Activated naive CD8-positive, alpha-beta T cell treated with anti-CD3 and anti-CD28 coated beads, Interleukin-2, amount 50 U/mL, for 24 hours (primary cell): ENCODE measurements at regions not wholly inside any gene's neighbourhood (a gene's known extent, or its start where the extent isn't known, plus 50 kb on each side); places are given as distances from the start of the nearest gene placed in this dataset.

Experiments
- ATAC-seq: fragments of 150-1000 bp; cut with Tn5 transposase; one replicate; pipeline ENCODE4 v1.10.0; 2021
- DNase-seq: peaks from one replicate; pipeline ENCODE4 v3.0.0; 2021
- H3K27ac Mint-ChIP-seq: one replicate; pipeline ENCODE4 v1.8.0; 2021; ENCODE audit warnings: mild to moderate bottlenecking, mixed read lengths
- H3K27me3 Mint-ChIP-seq: one replicate; pipeline ENCODE4 v1.8.0; 2021; ENCODE audit warnings: mixed read lengths
- H3K36me3 Mint-ChIP-seq: one replicate; pipeline ENCODE4 v1.8.0; 2021; ENCODE audit warnings: low read depth, mixed read lengths
- H3K4me1 Mint-ChIP-seq: one replicate; pipeline ENCODE4 v1.8.0; 2021; ENCODE audit warnings: mixed read lengths
- H3K4me3 Mint-ChIP-seq: one replicate; pipeline ENCODE4 v1.8.0; 2021; ENCODE audit warnings: mild to moderate bottlenecking, moderate library complexity, mixed read lengths
- H3K9me3 Mint-ChIP-seq: one replicate; pipeline ENCODE4 v1.8.0; 2021; ENCODE audit warnings: mixed read lengths

DNA sequence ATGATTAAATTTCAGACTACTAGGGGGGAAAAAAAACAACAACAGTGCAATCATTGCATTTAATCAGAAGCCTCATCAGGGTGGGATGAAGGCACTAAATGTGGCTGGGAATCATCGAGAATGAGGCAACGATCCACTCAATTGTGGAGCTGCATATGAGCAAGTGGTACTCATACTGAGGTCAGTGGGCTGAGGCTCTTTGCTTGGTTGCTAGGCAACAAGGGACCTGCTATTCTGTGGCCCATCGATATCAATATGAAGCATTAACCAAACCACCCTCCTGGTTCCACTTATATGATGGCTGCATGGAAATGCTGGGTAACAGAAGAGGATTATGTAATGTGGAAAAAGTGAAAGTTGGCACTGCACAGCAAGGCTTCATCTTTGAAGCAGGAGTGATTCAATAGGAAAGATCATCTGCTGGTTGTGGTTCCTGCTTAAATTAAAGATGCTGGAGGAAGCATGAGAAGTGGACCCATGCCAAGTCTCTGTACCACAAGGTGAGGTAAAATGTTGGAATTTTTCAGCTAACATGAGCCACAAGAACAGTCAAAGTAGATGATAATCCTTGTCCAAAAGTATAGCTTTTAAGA, 159.8 kb upstream of the HMHB1 start:
- Mint-ChIP-seq H3K4me3 (no peak overlapping the region), H3K27me3 (no peaks in the 10 kb centered on the region), H3K4me1 (peaks cover 22% of the 10 kb centered on the region), H3K9me3 (no peaks in the 10 kb centered on the region), H3K36me3 (no peaks in the 10 kb centered on the region), H3K27ac (peak overlapping the region; percentile 78)
- ATAC-seq = peak; percentile 66
- peak; percentile 6 for DNase-seq

DNA sequence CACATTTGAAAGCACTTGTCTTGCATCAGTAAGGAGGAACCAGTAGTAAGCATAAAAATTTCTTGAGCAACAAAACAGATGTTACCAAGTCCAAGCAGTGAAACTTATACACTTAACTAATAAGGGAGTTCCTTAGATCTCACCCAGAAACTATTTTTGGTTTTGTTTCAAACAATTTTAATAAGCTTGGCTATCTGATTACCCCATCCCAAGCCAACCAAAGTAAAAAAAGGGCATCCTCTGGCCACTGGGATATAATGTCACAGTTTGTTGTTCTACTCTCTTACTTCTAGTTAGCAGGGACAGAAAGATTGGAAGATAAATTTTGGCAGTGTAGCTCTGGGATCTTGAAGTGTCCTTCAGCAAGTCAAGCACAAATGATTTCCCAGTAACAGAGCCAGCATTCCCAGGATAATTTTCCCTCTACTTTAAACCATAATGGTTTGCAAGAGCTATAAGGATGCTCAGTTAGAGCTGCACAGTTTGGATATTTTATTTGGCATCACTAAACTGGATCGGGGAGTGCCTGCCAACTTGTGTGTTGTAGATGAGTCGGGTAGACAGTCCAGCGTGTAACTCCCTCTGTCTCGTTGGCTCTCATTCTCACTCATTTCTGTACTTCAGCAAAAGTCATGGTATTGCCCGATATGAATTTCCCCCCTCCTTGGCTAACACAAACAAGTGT, 161.9 kb upstream of the HMHB1 start:
- Mint-ChIP-seq H3K36me3 (no peaks in the 10 kb centered on the region), H3K4me3 (no peak overlapping the region), H3K27me3 (no peaks in the 10 kb centered on the region), H3K9me3 (no peaks in the 10 kb centered on the region), H3K27ac (no peak overlapping the region), H3K4me1 (peaks cover 22% of the 10 kb centered on the region)
- ATAC-seq (no peak), DNase-seq (no peak)

DNA sequence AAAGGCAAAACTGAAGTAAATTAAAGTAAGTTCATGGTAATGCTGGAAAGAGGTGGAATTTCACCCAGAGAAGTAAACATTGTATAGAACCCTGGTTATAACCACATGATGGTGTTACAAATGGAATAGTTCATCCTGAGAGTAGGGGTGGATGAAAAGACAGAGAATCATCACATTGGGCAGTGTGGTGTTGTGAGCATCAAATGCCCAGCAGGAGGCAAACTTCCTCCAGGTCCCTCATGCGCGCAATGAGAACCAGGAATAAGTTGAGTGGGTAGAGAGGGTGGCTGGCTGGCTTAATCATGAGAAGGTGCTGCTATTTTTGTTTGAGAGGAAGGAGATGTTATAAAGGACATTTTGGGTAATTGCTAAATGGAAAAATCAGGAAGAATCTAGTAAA, 163.3 kb upstream of the HMHB1 start:
- Mint-ChIP-seq H3K4me1 (peaks cover 20% of the 10 kb centered on the region), H3K27ac (no peak overlapping the region), H3K36me3 (no peaks in the 10 kb centered on the region), H3K9me3 (no peaks in the 10 kb centered on the region), H3K4me3 (no peak overlapping the region), H3K27me3 (no peaks in the 10 kb centered on the region)
- no peak for DNase-seq
- ATAC-seq = no peak

DNA sequence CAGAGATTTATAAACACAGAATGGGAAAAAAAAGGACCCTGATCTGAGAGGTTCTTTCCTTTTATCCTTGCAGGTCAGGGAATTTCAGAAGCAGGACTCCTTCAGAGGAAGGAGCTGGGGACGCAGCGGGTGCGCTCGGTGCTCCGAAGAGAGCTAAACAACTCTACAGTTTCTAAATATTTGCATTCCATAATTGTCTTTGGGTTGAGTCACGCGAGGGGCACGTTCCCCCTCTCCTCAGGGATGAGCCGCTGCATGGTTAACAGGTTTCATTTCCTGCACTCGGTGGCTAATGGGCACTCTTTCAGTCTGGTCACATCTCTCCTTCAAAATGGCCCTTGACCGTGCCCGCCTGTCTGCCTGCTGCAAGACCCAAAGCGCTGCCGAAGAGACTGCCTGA, 165.0 kb upstream of the HMHB1 start:
- DNase-seq = no peak
- no peaks in the 10 kb centered on the region for H3K9me3 Mint-ChIP-seq
- no peak overlapping the region for H3K4me3 Mint-ChIP-seq
- no peaks in the 10 kb centered on the region for H3K36me3 Mint-ChIP-seq
- no peak for ATAC-seq
- H3K27me3 Mint-ChIP-seq = no peaks in the 10 kb centered on the region
- H3K27ac Mint-ChIP-seq = no peak overlapping the region
- H3K4me1 Mint-ChIP-seq = peaks cover 3% of the 10 kb centered on the region

DNA sequence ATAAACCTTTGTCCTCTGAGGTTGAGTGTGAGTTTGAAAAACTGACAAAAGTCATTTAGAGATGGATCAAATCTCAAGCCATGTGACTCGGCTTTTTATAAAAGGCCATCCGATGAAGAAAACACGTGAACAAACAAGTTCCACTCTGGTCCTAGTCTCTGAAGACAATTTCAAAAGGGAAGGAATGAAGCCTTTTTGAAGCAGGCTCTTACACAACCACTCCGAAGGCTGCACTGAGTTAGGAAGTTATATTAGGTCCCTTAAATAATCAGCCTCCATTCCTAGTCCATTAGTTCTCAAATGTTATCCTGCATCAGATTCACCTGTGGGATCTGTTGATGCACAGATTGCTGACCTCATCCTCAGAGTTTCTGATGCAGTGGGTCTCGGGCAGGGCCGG, 166.6 kb upstream of the HMHB1 start:
- DNase-seq = no peak
- Mint-ChIP-seq H3K27ac (no peak overlapping the region), H3K36me3 (no peaks in the 10 kb centered on the region), H3K9me3 (no peaks in the 10 kb centered on the region), H3K4me3 (no peak overlapping the region), H3K27me3 (no peaks in the 10 kb centered on the region), H3K4me1 (no peaks in the 10 kb centered on the region)
- ATAC-seq = no peak

DNA sequence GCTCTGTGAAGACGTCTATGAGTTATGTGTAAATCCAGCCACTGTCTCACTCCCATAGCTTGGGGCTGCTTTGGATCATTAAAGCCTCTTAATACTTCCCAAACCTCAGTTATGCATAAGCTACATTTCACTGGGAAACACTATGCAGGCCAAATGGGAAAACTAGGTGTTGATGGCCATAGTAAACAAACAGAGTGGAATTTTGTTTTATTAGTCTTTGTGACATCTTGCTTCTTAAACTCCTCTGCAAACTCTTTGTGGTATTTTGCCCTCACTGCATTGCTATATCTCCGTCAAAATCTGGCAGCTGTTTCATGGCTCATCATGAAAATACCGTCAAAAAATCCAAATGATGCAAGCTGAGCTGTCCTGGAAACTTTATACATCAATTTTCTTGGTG, 167.2 kb upstream of the HMHB1 start:
- Mint-ChIP-seq H3K27me3 (no peaks in the 10 kb centered on the region), H3K9me3 (no peaks in the 10 kb centered on the region), H3K27ac (no peak overlapping the region), H3K4me1 (no peaks in the 10 kb centered on the region), H3K36me3 (no peaks in the 10 kb centered on the region), H3K4me3 (no peak overlapping the region)
- no peak for ATAC-seq
- DNase-seq = no peak

DNA sequence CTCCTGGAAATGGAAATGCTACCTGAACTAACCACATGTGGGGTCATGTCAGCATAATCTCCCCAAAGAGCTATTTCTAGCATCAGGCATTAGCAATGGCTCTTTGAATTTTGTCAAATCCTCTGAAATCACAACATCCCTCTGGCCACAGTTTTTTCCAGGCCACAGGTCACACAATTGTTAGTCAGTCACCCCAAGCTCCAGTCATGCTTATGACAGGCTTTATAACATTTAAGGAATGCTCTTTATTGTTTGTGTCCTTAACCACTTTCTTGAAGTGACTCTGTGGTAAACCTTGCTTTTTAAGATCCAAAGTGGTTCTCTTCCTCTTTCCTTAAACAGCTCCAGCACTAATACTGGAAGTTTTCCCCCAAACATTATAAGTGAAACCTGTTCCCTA, 169.2 kb upstream of the HMHB1 start:
- Mint-ChIP-seq H3K9me3 (no peaks in the 10 kb centered on the region), H3K36me3 (no peaks in the 10 kb centered on the region), H3K27me3 (no peaks in the 10 kb centered on the region), H3K4me3 (no peak overlapping the region), H3K27ac (no peak overlapping the region), H3K4me1 (no peaks in the 10 kb centered on the region)
- DNase-seq = no peak
- no peak for ATAC-seq

DNA sequence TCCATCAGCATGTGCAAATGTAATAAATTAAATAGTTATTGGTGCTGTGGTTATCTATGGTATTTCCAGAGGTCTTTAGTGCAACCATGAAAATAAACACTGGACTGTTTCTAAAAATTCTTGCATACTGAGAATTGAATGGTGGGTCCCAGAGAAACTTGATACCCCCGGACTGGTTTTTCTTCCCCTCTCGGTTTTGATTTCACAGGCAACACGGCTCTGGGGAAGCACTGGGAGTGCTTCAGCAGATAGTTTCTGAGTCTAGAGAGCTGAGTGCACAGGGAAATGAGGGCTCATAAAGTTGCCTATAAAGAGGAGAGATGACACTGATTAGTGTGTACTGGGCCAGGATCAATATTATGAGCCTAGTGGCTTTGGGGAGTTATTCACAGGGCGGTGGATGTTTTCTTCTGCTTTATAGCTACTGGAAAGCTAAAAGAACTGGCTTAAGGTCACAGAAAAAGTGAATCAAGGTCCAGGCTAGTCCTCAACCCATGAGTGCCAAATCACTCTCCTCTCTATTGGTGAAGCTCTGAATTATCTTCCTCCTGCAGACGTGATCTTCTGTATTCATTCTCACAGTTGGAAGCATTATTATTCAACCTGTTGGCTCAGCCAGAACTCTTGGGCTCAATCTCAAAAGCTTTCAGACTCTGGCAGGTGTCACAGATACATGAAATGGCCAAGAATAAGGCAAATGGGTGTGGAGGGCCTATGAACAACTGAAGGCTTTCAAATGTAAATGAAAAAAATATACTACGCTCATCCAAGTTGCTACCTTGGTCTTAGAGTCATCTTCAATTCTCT, 170.2 kb upstream of the HMHB1 start:
- H3K4me3 Mint-ChIP-seq = no peak overlapping the region
- ATAC-seq = no peak
- no peaks in the 10 kb centered on the region for H3K27me3 Mint-ChIP-seq
- no peaks in the 10 kb centered on the region for H3K9me3 Mint-ChIP-seq
- H3K27ac Mint-ChIP-seq = no peak overlapping the region
- H3K36me3 Mint-ChIP-seq = no peaks in the 10 kb centered on the region
- H3K4me1 Mint-ChIP-seq = no peaks in the 10 kb centered on the region
- no peak for DNase-seq

DNA sequence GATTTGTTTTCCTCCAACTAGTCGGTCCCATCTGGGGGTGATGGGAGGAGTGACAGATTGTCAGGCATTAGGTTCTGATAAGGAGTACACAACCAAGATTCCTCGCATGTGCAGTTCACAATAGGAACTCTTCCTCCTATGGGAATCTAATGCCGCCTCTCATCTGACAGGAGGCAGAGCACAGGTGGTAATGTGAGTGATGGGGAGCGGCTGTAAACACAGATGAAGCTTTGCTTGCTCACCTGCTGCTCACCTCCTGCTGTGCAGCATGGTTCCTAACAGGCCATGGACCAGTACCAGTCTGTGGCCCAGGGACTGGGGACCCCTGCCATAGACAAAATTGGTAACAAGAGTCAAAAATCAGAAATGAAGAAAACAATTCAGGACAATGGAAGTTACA, 173.3 kb upstream of the HMHB1 start:
- Mint-ChIP-seq H3K27me3 (no peaks in the 10 kb centered on the region), H3K9me3 (no peaks in the 10 kb centered on the region), H3K27ac (no peak overlapping the region), H3K36me3 (no peaks in the 10 kb centered on the region), H3K4me3 (no peak overlapping the region), H3K4me1 (no peaks in the 10 kb centered on the region)
- ATAC-seq = no peak
- no peak for DNase-seq

DNA sequence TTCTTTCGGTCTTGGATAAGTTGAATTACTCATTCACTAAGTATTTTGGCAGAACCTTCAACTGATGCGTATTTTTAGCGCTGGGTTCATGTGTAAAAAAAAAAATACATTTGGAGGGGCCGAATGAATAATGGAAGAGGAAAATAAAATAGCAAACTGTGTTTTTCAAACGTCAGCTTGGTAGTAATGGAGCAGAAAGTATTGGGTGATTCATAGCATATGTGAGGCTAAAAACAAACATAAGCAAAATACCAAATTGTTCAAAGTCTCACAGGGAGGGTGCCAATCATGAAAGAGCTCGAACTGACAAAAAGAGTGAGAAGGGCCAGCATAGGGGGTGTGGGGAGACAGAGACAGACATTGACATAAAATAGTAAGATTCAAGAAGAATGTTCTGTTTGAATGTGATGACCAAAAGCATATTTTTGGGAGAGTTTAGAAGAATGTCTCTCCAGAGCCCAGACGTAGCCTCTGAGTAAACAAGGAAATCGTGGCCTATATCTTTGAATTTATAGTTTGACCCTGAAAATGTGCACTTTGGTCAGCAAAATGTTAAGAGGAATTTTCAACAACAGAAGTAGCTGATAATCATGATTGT, 174.9 kb upstream of the HMHB1 start:
- ATAC-seq = no peak
- Mint-ChIP-seq H3K4me3 (no peak overlapping the region), H3K4me1 (no peaks in the 10 kb centered on the region), H3K27ac (no peak overlapping the region), H3K36me3 (no peaks in the 10 kb centered on the region), H3K27me3 (no peaks in the 10 kb centered on the region), H3K9me3 (no peaks in the 10 kb centered on the region)
- no peak for DNase-seq

DNA sequence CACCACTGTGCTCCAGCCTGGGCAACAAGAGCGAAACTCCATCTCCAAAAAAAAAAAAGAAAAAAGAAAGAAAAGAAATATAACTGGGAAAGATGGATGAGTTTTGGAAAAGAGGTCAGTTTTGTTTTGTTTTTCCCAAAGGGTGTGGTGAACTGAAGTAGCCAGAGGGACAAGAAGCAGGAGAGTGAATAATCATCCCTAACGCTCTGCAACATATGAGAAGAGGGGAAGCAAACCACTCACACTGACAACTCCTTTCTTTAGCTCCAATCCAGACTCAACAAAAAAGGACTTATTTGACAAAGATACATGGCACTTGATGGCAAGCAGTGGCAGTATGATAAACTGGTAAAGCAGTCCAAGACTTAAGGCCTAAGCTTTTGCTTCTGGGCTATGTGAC, 176.1 kb upstream of the HMHB1 start:
- H3K9me3 Mint-ChIP-seq = no peaks in the 10 kb centered on the region
- H3K27me3 Mint-ChIP-seq = no peaks in the 10 kb centered on the region
- H3K4me3 Mint-ChIP-seq = no peak overlapping the region
- ATAC-seq = no peak
- H3K4me1 Mint-ChIP-seq = no peaks in the 10 kb centered on the region
- DNase-seq = no peak
- no peak overlapping the region for H3K27ac Mint-ChIP-seq
- H3K36me3 Mint-ChIP-seq = no peaks in the 10 kb centered on the region

DNA sequence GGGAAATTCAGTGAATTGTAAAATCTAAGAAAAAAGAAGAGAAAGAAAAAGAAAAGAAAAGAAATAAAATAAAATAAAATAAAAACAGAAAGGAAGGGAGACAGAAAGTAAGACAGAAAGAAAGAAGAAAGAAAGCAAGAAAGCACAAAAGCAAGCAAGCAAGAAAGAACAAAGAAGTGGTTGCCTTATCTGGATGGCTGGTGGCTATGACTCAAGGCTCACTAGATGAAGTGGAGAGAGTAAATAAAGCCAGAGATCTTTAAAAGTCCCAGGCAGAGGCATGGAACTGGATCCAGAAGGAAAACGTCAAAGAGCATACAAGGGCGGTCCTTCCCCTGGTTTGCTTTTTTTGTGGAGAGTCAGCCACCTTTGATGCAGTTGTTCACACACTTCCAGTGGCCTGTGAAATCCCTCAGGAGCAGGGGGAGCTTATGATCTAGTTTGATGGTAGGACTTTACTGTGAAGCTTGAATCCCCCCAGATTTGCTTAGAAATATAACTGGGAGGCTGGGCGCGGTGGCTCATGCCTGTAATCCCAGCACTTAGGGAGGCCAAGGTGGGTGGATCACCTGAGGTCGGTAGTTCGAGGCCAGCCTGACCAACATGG, 176.7 kb upstream of the HMHB1 start:
- H3K4me3 Mint-ChIP-seq = no peak overlapping the region
- no peaks in the 10 kb centered on the region for H3K9me3 Mint-ChIP-seq
- no peaks in the 10 kb centered on the region for H3K36me3 Mint-ChIP-seq
- H3K27me3 Mint-ChIP-seq = no peaks in the 10 kb centered on the region
- no peak for ATAC-seq
- H3K27ac Mint-ChIP-seq = no peak overlapping the region
- no peak for DNase-seq
- H3K4me1 Mint-ChIP-seq = no peaks in the 10 kb centered on the region

DNA sequence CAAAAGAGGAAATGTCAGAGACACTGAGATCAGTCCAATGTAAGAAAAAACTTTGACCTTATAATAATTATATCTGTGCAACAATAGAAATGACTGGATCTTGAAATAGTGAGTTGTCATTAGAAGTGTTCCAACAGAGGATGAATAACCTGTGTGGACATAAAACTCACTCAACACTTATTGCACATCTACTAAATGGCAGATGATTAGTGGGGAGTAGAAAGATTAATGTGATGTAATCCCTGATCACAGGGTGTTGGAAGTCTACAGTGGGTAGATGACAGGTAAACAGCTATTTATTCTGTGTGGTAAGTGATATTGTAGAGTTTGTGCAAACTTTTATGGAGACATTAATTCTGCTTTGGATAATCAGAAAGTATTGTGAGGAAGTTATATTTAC, 177.3 kb upstream of the HMHB1 start:
- Mint-ChIP-seq H3K9me3 (no peaks in the 10 kb centered on the region), H3K4me3 (no peak overlapping the region), H3K4me1 (no peaks in the 10 kb centered on the region), H3K27ac (no peak overlapping the region), H3K27me3 (no peaks in the 10 kb centered on the region), H3K36me3 (no peaks in the 10 kb centered on the region)
- ATAC-seq (no peak), DNase-seq (no peak)

DNA sequence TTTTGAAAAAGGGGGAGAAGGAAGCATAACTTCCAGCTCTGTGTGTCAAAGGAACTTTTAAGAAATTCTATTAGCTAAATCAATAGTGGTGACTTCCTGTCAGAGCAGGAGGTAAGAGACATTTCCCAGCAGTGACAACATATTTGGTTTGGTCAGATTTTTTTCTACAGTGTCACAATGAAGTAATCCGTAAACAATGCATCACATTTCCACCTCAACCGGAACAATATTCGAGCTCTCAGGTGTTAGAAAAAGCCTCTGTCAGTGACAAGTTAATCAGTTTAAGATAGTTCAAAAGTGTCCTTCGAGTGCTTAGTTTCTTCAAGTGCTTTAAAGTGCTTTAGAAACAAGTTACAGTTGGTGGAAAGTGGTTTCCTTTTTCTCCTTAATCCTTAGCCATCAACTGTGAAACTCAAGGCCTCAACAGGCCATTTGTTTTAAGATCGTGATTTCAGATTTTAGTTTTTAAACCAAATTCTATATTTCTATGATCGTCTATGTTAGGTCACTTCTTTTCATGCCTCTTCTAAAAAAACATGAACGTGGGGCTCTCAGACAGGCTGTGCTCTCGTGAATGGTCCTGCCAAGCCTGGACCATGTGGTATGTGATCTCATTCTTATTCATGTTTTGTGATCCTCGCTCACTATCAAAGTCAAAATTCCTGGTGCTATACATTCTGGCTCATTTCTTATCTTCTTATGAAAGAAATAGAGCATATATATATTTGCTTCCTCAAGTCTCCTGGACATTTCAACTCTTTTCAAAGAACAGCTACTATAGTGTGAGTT, 181.9 kb upstream of the HMHB1 start:
- peaks cover 5% of the 10 kb centered on the region for H3K9me3 Mint-ChIP-seq
- no peaks in the 10 kb centered on the region for H3K36me3 Mint-ChIP-seq
- no peaks in the 10 kb centered on the region for H3K4me1 Mint-ChIP-seq
- no peak overlapping the region for H3K4me3 Mint-ChIP-seq
- no peak overlapping the region for H3K27ac Mint-ChIP-seq
- ATAC-seq = no peak
- no peak for DNase-seq
- peaks cover 5% of the 10 kb centered on the region for H3K27me3 Mint-ChIP-seq
